ENCODE measurements at regions not wholly inside any gene's neighbourhood (a gene's known extent, or its start where the extent isn't known, plus 50 kb on each side); places are given as distances from the start of the nearest gene placed in this dataset.

- no peak for DNase-seq (ENCODE audit: low read depth in 4 of 4, low spot score in 2 of 4)
Observed at GRCh38 chr12:89919241-89919906, 210.7 kb upstream of the ATP2B1 start.

DNA sequence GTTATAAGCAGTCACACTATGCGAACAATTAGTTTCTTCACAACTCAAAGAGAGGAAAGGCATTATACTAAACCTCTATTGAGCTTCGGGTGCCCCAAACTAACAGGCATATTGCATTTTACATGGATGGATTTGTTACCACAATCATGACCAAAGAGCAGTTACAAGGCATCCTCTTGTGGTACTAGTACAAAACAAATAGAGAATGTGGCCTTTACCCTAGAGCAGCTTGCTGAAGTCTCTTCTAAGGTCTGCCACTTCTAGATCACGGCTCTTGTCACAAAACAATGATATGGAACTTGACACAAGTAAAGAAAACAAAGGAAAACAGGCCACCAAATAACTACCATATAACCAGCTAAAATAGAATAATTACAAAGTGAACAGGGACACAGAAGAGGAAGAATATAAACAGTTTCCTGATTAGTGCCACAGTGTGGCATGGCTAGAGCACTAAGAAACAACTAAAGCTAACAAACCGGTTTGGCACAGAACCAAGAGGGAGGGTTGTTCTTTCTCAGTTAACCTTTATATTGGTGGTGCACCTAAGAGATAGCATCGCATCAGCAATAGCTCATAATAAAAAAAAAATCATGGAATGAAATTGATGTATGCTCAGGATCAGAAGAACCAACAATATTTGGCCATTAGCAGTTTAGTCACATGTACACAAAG is 209.7 kb upstream of the ATP2B1 start:
- DNase-seq (ENCODE audit: low read depth in 4 of 4, low spot score in 2 of 4): no peak

GRCh38 chr12:89909753-89910152 is 201.1 kb upstream of the ATP2B1 start:
- DNase-seq (ENCODE audit: low read depth in 4 of 4, low spot score in 2 of 4): no peak

GRCh38 chr12:89907659-89908058 is 199.0 kb upstream of the ATP2B1 start:
- DNase-seq (ENCODE audit: low read depth in 4 of 4, low spot score in 2 of 4): peak in 2 of 4 donors; percentile 34 to 38

- DNase-seq (ENCODE audit: low read depth in 4 of 4, low spot score in 2 of 4): no peak
Observed at GRCh38 chr12:89906824-89907223, 198.2 kb upstream of the ATP2B1 start.

DNA sequence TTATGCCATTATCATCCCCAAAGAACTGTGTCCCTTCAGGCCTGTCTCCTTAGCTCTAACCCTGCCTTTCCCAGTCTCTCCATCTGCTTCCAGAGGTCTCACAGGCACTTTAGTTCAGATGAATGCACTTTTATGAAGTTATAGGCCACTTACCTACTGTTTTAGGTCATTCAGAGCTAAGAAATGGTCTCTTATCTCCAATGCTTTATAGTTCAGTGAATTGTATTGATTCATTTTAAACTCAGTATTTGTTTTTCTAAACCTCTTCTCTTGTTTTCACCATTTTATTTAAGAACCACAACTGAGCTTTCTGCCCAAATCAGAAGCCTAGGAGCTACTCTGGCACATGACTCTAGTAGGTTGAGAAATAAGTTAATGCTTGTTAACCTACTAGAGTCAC is 197.5 kb upstream of the ATP2B1 start:
- DNase-seq (ENCODE audit: low read depth in 4 of 4, low spot score in 2 of 4): no peak

- DNase-seq (ENCODE audit: low read depth in 4 of 4, low spot score in 2 of 4): no peak
Observed at GRCh38 chr12:89901906-89902642, 193.4 kb upstream of the ATP2B1 start.

DNA sequence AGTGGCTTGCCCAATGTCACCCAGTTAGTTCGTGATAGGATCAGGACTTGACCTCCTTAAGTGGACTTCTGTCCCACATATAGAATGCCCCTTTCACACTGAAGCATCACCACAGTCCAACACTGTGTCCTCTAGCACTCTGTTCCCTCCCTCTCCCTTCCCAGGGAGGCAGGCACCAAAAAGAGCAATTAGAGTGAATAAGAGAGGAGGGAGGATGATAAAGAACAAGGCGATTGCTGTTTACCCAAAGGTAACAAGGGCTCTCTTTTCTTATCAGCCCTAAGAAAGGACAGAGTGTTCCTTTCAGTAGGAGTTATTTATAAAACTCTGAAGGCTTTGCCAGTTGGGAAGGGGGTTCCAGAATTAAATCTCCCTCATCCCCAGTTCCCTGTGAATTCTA is 192.7 kb upstream of the ATP2B1 start:
- DNase-seq (ENCODE audit: low read depth in 4 of 4, low spot score in 2 of 4): no peak

GRCh38 chr12:89899651-89900050 is 191.0 kb upstream of the ATP2B1 start:
- DNase-seq (ENCODE audit: low read depth in 4 of 4, low spot score in 2 of 4): no peak

- no peak for DNase-seq (ENCODE audit: low read depth in 4 of 4, low spot score in 2 of 4)
Observed at GRCh38 chr12:89895591-89895990, 187.0 kb upstream of the ATP2B1 start.

- no peak for DNase-seq (ENCODE audit: low read depth in 4 of 4, low spot score in 2 of 4)
Observed at GRCh38 chr12:89895101-89895500, 186.5 kb upstream of the ATP2B1 start.

GRCh38 chr12:89893972-89894706 is 185.5 kb upstream of the ATP2B1 start:
- no peak for DNase-seq (ENCODE audit: low read depth in 4 of 4, low spot score in 2 of 4)

DNA sequence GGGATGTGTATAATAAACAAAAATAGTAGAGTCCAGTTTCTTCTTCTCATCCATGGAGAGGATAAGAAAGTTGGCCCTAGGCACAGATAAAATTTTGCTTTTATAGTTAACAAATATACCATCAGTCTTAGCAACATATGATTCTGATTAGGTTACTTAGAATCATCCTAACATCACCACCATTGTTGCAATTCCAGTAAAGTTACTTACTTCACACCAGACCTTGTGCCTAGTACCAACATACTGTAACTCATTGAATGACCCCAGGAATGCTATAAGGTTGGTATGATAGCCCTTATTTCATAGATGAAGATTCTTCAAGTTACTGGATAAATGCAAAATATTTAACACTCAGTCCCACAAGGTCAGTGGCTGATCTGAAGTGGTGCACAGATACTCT is 183.8 kb upstream of the ATP2B1 start:
- no peak for DNase-seq (ENCODE audit: low read depth in 4 of 4, low spot score in 2 of 4)

GRCh38 chr12:89891933-89892332 is 183.3 kb upstream of the ATP2B1 start:
- DNase-seq (ENCODE audit: low read depth in 4 of 4, low spot score in 2 of 4): no peak

GRCh38 chr12:89890161-89890560 is 181.5 kb upstream of the ATP2B1 start:
- no peak for DNase-seq (ENCODE audit: low read depth in 4 of 4, low spot score in 2 of 4)

DNA sequence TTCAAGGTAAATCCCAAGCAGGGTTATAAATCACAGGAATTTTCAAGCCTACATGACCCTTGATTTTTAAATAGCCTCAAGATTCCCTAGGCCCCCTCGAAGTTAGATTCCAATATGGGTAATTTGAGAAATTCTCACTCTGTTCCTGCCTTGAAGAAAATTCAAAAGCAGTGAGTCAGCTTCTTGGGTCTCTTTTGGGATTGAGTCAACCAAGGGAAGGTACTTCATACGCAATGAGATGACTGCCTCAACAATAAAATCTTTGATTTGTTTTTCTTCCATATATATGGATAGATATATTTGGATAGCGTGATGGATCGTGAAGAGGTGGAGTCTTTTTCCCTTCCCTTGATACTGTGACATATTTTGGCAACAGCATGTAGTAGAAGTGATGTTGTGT is 180.4 kb upstream of the ATP2B1 start:
- no peak for DNase-seq (ENCODE audit: low read depth in 4 of 4, low spot score in 2 of 4)

DNA sequence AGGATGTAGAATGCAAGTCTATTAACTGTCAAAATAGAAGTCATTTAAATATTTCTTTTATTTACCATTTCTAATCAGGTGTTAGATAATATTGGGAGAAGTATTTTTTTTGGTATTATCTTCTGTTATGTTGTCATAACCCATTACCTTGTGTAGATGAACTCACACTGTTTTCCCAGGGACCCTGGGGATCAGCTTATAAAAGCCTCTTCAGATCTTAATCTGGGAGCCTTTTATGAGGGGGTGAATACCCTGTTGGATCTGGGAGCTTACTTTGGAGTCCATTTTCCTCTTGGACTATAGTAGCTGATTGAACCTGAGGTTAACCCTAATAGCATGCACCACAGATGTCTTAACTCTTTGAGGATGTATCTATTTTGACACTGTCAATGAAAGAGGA is 176.3 kb upstream of the ATP2B1 start:
- no peak for DNase-seq (ENCODE audit: low read depth in 4 of 4, low spot score in 2 of 4)

- DNase-seq (ENCODE audit: low read depth in 4 of 4, low spot score in 2 of 4): peak in 1 of 4 donors; percentile 25
Observed at GRCh38 chr12:89884416-89884898, 175.8 kb upstream of the ATP2B1 start.

GRCh38 chr12:89883630-89884389 is 175.2 kb upstream of the ATP2B1 start:
- DNase-seq (ENCODE audit: low read depth in 4 of 4, low spot score in 2 of 4): no peak

DNA sequence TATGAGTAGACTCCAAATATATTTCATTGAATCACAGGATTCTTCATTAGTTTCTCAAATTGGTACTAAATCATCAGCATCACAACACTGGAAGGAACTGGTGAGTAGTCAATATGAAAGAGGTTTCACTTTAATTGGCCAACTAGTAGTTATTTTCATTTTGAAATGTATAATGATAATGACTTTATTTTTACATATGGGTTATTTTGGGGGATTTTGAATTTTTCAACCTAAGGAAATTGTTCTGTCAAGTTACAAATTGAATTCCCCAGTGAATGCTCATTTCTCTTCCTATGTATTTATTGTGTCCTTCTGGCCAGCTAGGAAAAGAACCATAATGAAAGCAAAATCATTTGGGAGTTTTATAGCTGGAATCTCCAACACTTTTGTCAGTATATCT is 174.2 kb upstream of the ATP2B1 start:
- no peak for DNase-seq (ENCODE audit: low read depth in 4 of 4, low spot score in 2 of 4)

Measured in left renal cortex interstitium (tissue), 4 donors.